Fibroblast of lung (primary cell): ENCODE measurements at regions not wholly inside any gene's neighbourhood (a gene's known extent, or its start where the extent isn't known, plus 50 kb on each side); places are given as distances from the start of the nearest gene placed in this dataset.
"Not testable (repeated sequence)": the region's sequence is repeated elsewhere in the genome, so short reads cannot be mapped to it uniquely, and the experiment has no call there.

Source experiments
- DNase-seq, 2 donors: peaks; one replicate each; pipeline versions ENCODE4 v3.0.0 to v3.0.0-alpha.2; 2010; ENCODE audit warnings: low read depth in 2 of 2
- H2AFZ ChIP-seq: 2 replicates; pipeline ENCODE4 v1.5.1; 2012; ENCODE audit warnings: low read length, control low read depth, inconsistent platforms
- H3K27ac ChIP-seq: 2 replicates; pipeline ENCODE4 v1.5.1; 2011; ENCODE audit warnings: low read length, control low read depth; ENCODE audit not compliant: insufficient read depth
- H3K27me3 ChIP-seq: 2 replicates; pipeline ENCODE4 v1.5.1; 2011; ENCODE audit warnings: mild to moderate bottlenecking, low read length; ENCODE audit not compliant: control insufficient read depth, insufficient read depth
- H3K36me3 ChIP-seq: 2 replicates; pipeline ENCODE4 v1.5.1; 2011; ENCODE audit warnings: low read length; ENCODE audit not compliant: control insufficient read depth, insufficient read depth
- H3K4me1 ChIP-seq: 2 replicates; pipeline ENCODE4 v1.5.1; 2011; ENCODE audit warnings: low read length; ENCODE audit not compliant: control insufficient read depth, insufficient read depth; ENCODE audit errors: extremely low read depth
- H3K4me2 ChIP-seq: 2 replicates; pipeline ENCODE4 v1.5.1; 2011; ENCODE audit warnings: low read length, control low read depth; ENCODE audit not compliant: insufficient read depth; ENCODE audit errors: extremely low read depth
- H3K4me3 ChIP-seq, 4 experiments: fragments of 200-600 bp in 1 of 4; sonication (generic) in 1 of 4; replicated peaks in 1 of 4; 2 replicates each; pipeline ENCODE4 v1.5.1; 2011 to 2016; ENCODE audit warnings: low read length in 4 of 4, low read depth in 3 of 4, mild to moderate bottlenecking in 3 of 4, control low read depth in 2 of 4, inconsistent platforms in 1 of 4, mixed read lengths in 1 of 4; ENCODE audit not compliant: insufficient read depth in 1 of 4; ENCODE audit errors: control extremely low read depth in 1 of 4
- H3K79me2 ChIP-seq: 2 replicates; pipeline ENCODE4 v1.5.1; 2012; ENCODE audit warnings: mild to moderate bottlenecking, low read length, inconsistent platforms; ENCODE audit not compliant: control insufficient read depth, insufficient read depth
- H3K9ac ChIP-seq: 2 replicates; pipeline ENCODE4 v1.5.1; 2011; ENCODE audit warnings: mild to moderate bottlenecking, low read length, control low read depth; ENCODE audit not compliant: insufficient read depth
- H3K9me3 ChIP-seq: 2 replicates; pipeline ENCODE4 v1.5.1; 2012; ENCODE audit warnings: low read depth, low read length; ENCODE audit not compliant: control insufficient read depth, insufficient read depth
- H4K20me1 ChIP-seq: 2 replicates; pipeline ENCODE4 v1.5.1; 2011; ENCODE audit warnings: low read length; ENCODE audit not compliant: control insufficient read depth, insufficient read depth; ENCODE audit errors: extremely low read depth
- EZH2 ChIP-seq: IDR thresholded peaks from 2 replicates; pipeline ENCODE4 v1.5.1; 2012; ENCODE audit warnings: low read length, control low read depth, mild to moderate bottlenecking; ENCODE audit errors: missing control alignments
- TF ChIP-seq, protein P1 (sequence below), 2 donors: IDR thresholded peaks in 1 of 2; conservative IDR thresholded peaks in 1 of 2; 1 replicate in 1 of 2; 2 replicates in 1 of 2; pipeline ENCODE4 v1.5.1; 2011 to 2012; ENCODE audit warnings: low read length in 2 of 2, control low read depth in 1 of 2, inconsistent platforms in 1 of 2, low read depth in 1 of 2, mild to moderate bottlenecking in 1 of 2

DNA sequence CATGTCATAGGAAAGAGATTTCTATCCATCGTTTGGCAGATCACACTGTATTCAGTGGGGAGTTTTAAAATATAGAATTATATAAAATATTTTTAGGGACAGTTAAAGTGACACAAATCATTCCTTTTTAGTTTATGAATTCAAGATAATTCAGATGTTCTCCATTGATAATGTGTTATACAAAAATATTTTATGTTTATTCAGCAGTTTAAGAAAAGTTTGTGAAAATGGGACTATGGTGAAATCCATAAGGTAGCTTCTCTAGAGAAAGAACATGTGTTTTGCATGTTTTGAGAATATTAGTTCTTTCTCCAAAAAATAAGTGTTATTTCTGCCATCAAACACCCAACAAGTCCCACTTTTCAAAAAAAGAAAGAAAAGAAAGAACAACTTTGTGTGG is 122.9 kb downstream of the EMB start:
- DNase-seq: no peak
- H3K9me3 ChIP-seq: no peaks in the 10 kb centered on the region
- no peak overlapping the region for H3K4me3 ChIP-seq
- H2AFZ ChIP-seq: no peak overlapping the region
- TF ChIP-seq EZH2: no peak
- TF ChIP-seq, protein P1, sequence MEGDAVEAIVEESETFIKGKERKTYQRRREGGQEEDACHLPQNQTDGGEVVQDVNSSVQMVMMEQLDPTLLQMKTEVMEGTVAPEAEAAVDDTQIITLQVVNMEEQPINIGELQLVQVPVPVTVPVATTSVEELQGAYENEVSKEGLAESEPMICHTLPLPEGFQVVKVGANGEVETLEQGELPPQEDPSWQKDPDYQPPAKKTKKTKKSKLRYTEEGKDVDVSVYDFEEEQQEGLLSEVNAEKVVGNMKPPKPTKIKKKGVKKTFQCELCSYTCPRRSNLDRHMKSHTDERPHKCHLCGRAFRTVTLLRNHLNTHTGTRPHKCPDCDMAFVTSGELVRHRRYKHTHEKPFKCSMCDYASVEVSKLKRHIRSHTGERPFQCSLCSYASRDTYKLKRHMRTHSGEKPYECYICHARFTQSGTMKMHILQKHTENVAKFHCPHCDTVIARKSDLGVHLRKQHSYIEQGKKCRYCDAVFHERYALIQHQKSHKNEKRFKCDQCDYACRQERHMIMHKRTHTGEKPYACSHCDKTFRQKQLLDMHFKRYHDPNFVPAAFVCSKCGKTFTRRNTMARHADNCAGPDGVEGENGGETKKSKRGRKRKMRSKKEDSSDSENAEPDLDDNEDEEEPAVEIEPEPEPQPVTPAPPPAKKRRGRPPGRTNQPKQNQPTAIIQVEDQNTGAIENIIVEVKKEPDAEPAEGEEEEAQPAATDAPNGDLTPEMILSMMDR (conservative IDR thresholded peaks at IDR 0.05 in 1 of 2, IDR thresholded peaks at IDR 0.05 in 1 of 2; ENCODE audit: low read depth in 1 of 2, low read length in 2 of 2): no peak
- H3K36me3 ChIP-seq: no peaks in the 10 kb centered on the region
- no peaks in the 10 kb centered on the region for H3K79me2 ChIP-seq
- H4K20me1 ChIP-seq: no peaks in the 10 kb centered on the region
- no peaks in the 10 kb centered on the region for H3K27me3 ChIP-seq
- no peak overlapping the region for H3K9ac ChIP-seq
- no peak overlapping the region for H3K4me2 ChIP-seq
- no peaks in the 10 kb centered on the region for H3K4me1 ChIP-seq
- no peak overlapping the region for H3K27ac ChIP-seq

DNA sequence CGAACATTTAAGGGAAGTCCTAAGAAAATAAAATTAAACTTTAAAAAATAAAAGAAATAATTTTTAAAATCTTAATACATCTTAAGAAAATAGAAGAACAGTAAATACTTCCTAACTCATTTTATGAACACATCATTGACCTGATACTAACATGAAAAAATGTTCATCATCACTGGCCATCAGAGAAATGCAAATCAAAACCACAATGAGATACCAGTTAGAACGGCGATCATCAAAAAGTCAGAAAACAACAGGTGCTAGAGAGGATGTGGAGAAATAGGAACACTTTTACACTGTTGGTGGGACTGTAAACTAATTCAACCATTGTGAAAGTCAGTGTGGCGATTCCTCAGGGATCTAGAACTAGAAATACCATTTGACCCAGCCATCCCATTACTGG is 134.6 kb downstream of the EMB start:
- not testable (repeated sequence) for H3K4me2 ChIP-seq, H3K4me1 ChIP-seq, H4K20me1 ChIP-seq, H3K9me3 ChIP-seq, H3K27ac ChIP-seq, H3K36me3 ChIP-seq, H3K27me3 ChIP-seq, DNase-seq, H3K79me2 ChIP-seq, H3K4me3 ChIP-seq, H2AFZ ChIP-seq, H3K9ac ChIP-seq

DNA sequence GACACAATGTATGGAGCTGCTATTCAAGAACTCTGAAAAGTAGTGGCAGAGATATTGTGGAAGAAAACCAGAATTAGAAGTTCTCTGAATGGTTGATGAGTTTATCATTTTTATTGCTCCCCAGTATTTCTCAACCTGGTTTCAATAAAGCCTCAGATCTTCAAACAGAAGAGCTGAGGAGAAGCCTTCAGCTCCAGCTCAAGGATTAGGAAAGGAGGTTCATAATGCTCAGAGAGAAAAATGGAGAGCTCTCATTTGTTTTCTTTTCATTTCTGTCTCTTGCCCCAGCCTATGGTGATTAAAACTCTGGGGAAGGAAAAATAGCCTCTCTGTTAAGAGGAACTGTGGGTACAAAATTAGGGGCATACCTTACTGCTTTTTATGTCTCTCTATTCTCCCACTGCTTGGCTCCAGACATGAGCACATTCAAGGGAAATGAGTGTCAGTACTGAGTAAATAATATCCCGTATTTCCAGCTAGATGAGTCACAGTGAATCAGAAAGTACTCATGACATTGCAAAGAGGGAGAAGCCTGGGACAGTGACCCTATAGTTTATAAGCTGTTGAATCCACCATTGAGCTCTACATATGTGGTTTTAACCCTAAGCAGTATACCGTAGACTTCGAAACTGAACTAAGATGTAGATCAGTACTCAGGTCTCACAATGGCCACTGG is 138.1 kb downstream of the EMB start:
- Histone ChIP-seq H3K9me3 (no peaks in the 10 kb centered on the region), H3K4me2 (no peak overlapping the region), H3K36me3 (no peaks in the 10 kb centered on the region), H4K20me1 (no peaks in the 10 kb centered on the region), H3K9ac (no peak overlapping the region), H3K27ac (no peak overlapping the region), H3K27me3 (no peaks in the 10 kb centered on the region), H3K79me2 (no peaks in the 10 kb centered on the region), H3K4me1 (no peaks in the 10 kb centered on the region), H2AFZ (no peak overlapping the region), H3K4me3 (no peak overlapping the region)
- no peak for TF ChIP-seq EZH2
- DNase-seq: peak in 1 of 2 donors; percentile 62

DNA sequence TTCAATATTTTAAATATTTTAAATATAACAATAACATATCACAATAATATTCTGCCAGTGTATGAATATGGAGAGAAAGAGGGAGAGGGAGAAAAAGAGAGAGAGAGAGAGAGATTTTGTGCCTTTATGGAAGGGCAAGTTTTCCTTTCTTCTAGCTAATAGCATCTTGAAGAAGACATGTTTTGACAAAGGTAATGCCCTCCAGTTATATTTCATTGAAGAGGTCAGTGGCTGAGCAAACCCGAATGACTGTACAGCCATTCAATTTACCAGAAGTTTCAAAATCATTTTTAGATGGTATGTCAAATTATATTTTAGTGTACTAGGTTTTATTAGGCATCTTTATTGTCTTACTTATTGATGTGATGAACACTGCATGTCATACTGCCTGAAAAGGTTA is 139.3 kb downstream of the EMB start:
- H3K36me3 ChIP-seq: no peaks in the 10 kb centered on the region
- no peak overlapping the region for H2AFZ ChIP-seq
- H3K4me3 ChIP-seq: no peak overlapping the region
- H3K79me2 ChIP-seq: no peaks in the 10 kb centered on the region
- H3K9me3 ChIP-seq: no peaks in the 10 kb centered on the region
- no peak for DNase-seq
- H4K20me1 ChIP-seq: no peaks in the 10 kb centered on the region
- no peaks in the 10 kb centered on the region for H3K27me3 ChIP-seq
- no peak overlapping the region for H3K9ac ChIP-seq
- H3K27ac ChIP-seq: no peak overlapping the region
- H3K4me2 ChIP-seq: no peak overlapping the region
- TF ChIP-seq, protein P1 (conservative IDR thresholded peaks at IDR 0.05 in 1 of 2, IDR thresholded peaks at IDR 0.05 in 1 of 2; ENCODE audit: low read depth in 1 of 2, low read length in 2 of 2): no peak
- no peak for TF ChIP-seq EZH2
- H3K4me1 ChIP-seq: no peaks in the 10 kb centered on the region
